HG03565 (cell line): ENCODE measurements at regions not wholly inside any gene's neighbourhood (a gene's known extent, or its start where the extent isn't known, plus 50 kb on each side); places are given as distances from the start of the nearest gene placed in this dataset.
"Not testable (repeated sequence)": the region's sequence is repeated elsewhere in the genome, so short reads cannot be mapped to it uniquely, and the experiment has no call there.

Source experiments
- ATAC-seq: cut with Tn5 transposase; IDR thresholded peaks from one replicate; pipeline ENCODE4 v1.9.1; 2021; ENCODE audit warnings: mild to moderate bottlenecking, moderate library complexity; ENCODE audit not compliant: unreplicated experiment

GRCh38 chr2:116761864-116762263 lies 1052.6 kb upstream of the DDX18 start:
- no peak for ATAC-seq

- ATAC-seq = no peak
Measured at GRCh38 chr2:116769514-116769913, 1045.0 kb upstream of the DDX18 start.

- no peak for ATAC-seq
Measured at GRCh38 chr2:116776556-116776955, 1037.9 kb upstream of the DDX18 start.

- no peak for ATAC-seq
Measured at GRCh38 chr2:116787848-116788247, 1026.6 kb upstream of the DDX18 start.

GRCh38 chr2:116802671-116803070 lies 1011.8 kb upstream of the DDX18 start:
- no peak for ATAC-seq

- ATAC-seq = no peak
Measured at GRCh38 chr2:116804901-116805300, 1009.6 kb upstream of the DDX18 start.

- not testable (repeated sequence) for ATAC-seq
Measured at GRCh38 chr2:116806505-116806904, 1008.0 kb upstream of the DDX18 start.

GRCh38 chr2:116809109-116809508 lies 1005.4 kb upstream of the DDX18 start:
- ATAC-seq = no peak

- ATAC-seq = no peak
Measured at GRCh38 chr2:116810071-116810470, 1004.4 kb upstream of the DDX18 start.

GRCh38 chr2:116810645-116811044 lies 1003.8 kb upstream of the DDX18 start:
- no peak for ATAC-seq

- ATAC-seq = no peak
Measured at GRCh38 chr2:116819355-116819754, 995.1 kb upstream of the DDX18 start.

- ATAC-seq = no peak
Measured at GRCh38 chr2:116820986-116821385, 993.5 kb upstream of the DDX18 start.

- ATAC-seq = not testable (repeated sequence)
Measured at GRCh38 chr2:116829543-116829942, 984.9 kb upstream of the DDX18 start.

GRCh38 chr2:116832148-116832547 lies 982.3 kb upstream of the DDX18 start:
- no peak for ATAC-seq

GRCh38 chr2:116833052-116833451 lies 981.4 kb upstream of the DDX18 start:
- ATAC-seq = no peak

- ATAC-seq = no peak
Measured at GRCh38 chr2:116842164-116842563, 972.3 kb upstream of the DDX18 start.

GRCh38 chr2:116859708-116860107 lies 954.8 kb upstream of the DDX18 start:
- no peak for ATAC-seq

GRCh38 chr2:116874021-116874420 lies 940.5 kb upstream of the DDX18 start:
- no peak for ATAC-seq

- no peak for ATAC-seq
Measured at GRCh38 chr2:116877274-116877673, 937.2 kb upstream of the DDX18 start.

GRCh38 chr2:116877944-116878343 lies 936.5 kb upstream of the DDX18 start:
- ATAC-seq = no peak

GRCh38 chr2:116879650-116880160 lies 934.8 kb upstream of the DDX18 start:
- no peak for ATAC-seq

GRCh38 chr2:116891191-116891590 lies 923.3 kb upstream of the DDX18 start:
- no peak for ATAC-seq

- ATAC-seq = no peak
Measured at GRCh38 chr2:116911540-116911939, 903.0 kb upstream of the DDX18 start.

GRCh38 chr2:116915673-116916072 lies 898.8 kb upstream of the DDX18 start:
- ATAC-seq = no peak
